Right lobe of liver (tissue), 4 donors: ENCODE measurements at regions not wholly inside any gene's neighbourhood (a gene's known extent, or its start where the extent isn't known, plus 50 kb on each side); places are given as distances from the start of the nearest gene placed in this dataset.

Experiments used
- CTCF ChIP-seq, 4 donors: fragments of 200-600 bp in 3 of 4; fragments of 450-650 bp in 1 of 4; IDR thresholded peaks; one replicate each; pipeline versions ENCODE4 v1.5.1 to v1.8.0; 2016 to 2022; ENCODE audit warnings: antibody characterized with exemption in 4 of 4, mild to moderate bottlenecking in 2 of 4
- POLR2A ChIP-seq: fragments of 450-650 bp; IDR thresholded peaks from one replicate; pipeline ENCODE4 v1.6.1; 2017; ENCODE audit warnings: antibody characterized with exemption, mild to moderate bottlenecking
- donor health status: DM: no; HTN: no; CAD: no.
- donor health status: DM: no; HTN: no; CAD: no.
- donor health status: DM: no; HTN: yes; CAD: no.

GRCh38 chr11:81744336-81745116 lies 989.1 kb downstream of the FAM181B start:
- TF ChIP-seq POLR2A (no peak), CTCF (IDR thresholded peaks at IDR 0.05) (no peak)
